ENCODE measurements at regions not wholly inside any gene's neighbourhood (a gene's known extent, or its start where the extent isn't known, plus 50 kb on each side); places are given as distances from the start of the nearest gene placed in this dataset.

DNA sequence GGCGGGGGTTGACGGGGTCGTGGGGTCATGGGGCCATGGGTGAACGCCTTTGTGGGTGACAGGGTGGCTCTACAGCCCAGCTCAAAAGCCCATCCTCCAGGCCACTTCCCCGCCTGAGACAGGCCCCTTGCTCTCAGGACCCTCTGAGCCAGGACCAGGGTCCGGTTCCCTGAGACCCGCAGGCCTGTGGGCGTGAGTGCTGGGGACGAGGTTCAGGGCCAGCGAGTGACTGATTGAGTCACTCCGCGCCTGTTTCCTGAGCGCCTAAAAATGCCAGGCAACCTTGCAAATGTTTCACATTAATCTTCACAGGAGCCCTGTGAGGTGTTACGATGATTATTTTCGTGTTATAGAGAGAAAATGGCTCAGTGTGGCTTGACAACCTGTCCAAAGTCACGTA is 97.8 kb downstream of the ZNF674 start:
- DNase-seq: no peak

DNA sequence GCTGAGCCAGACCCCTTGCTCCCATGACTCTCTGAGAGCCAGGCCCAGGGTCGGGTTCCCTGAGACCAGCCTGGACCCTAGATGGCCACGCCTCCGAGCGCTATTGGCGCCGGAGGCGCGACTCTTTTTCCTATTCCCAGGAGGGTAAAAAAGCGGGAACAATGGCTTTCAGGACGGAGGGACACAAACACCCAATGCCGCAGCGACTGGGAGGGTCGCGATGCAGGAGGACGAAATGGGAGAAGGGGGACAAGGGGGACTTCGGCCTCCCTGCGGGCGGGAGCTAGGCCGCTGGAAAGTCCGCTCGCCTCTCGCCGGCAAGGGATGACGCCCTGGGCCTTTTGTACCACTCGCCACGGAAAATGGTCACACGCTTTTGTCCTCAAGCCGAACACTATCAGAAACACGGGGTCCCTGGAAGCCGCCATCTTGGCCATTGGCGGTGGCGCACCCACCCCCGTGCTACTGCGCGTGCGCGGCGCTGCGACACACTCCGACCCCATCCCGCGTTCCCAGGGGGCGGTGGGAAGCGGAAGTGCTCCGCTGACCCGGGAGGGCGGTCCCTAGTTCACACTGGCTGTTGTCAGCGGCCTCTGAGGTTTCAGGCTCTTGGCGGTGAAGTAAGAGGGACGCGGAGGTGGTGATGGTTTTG is 98.4 kb downstream of the ZNF674 start:
- DNase-seq: peak; percentile 78

DNA sequence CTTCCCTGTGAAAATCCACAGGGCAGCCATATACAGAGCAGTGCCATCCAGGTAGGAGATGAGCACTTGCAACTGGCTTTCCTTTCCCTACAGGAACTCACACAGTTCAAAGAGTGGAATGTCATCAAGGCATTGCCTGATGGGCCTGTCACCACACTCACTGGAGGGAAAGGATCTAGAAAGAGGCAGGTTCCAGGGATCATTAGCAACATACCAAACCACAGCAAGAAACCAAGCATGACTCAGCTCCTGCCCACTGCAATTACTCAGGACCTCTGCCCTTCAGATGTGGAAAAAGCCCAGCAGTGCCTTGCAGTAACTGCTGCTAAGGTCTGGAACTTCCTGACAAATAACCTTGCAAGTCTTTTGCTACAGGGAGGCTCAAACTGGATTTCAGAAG is 101.2 kb downstream of the ZNF674 start:
- DNase-seq: no peak

DNA sequence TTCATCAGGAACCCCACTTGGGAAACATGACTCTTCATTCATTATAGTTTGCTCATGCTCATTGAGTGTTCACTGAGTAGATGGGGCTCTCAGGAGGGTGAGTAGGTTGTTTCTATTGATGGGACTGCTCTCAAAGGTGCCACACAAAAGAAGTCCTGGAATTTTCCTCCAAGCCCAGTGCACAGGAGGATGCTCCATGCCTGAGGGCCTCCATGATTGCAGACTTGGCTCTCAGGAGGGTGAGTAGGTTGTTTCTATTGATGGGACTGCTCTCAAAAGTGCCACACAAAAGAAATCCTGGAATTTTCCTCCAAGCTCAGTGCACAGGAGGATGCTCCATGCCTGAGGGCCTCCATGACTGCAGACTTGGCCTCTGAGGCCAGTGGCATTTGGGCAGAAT is 108.5 kb downstream of the ZNF674 start:
- no peak for DNase-seq

DNA sequence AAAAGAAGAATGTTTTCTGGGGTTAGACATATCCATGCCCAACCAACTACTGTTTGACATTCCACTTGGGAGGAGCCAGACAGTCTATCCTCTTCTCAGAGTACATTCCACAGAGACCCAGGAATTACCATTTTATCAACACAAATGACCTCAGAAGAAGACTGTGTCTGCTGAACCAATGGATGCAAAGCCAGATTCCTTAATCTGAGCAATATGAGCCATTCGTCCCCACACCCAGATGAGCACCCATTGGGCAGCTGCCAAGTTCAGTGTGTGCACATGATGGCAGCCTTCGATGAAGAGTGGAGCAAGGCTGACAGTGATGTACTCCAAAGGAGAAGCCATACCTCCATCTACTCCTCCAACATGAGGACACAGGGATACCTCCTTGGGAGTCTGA is 111.3 kb downstream of the ZNF674 start:
- DNase-seq: no peak

DNA sequence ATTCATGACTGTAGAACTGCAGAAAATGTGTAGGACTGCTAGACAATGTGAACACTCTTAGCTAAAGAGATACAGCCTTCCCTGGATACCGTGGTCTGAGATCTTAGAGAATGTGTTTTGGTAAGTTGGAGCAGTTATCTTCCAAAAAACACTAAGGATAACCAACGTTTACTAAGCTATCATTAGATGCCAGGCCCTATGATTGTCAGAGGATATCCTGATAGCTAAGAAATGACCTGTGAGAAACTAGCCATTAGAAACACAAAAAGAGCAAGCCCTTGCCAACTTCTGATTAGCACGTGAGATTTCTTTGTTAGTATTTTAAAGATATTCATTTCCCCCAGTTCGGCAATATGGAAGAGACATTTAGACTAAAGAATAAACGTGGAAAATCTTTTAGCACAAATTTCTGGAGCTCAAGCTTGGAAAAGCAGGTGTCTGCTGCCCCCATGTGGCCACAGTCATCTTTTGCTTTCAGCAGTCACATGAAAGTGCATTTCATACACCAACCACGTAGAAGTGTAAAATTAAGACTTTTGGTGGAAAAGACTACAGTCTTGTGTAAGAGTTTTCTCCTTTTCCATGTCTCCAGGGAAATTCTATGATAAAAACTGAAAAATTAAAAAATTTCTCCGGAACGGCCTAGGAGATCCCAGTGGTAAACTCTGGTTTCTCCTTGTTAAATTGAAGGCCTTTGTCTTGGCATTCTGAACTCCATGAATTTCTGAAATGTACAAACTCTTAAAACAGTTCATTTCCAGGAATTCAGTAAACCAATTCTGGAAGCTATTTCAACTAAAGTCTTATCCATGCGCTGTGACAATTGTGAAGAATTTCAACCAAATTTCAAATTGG is 136.4 kb downstream of the ZNF674 start:
- DNase-seq: peak; percentile 70

DNA sequence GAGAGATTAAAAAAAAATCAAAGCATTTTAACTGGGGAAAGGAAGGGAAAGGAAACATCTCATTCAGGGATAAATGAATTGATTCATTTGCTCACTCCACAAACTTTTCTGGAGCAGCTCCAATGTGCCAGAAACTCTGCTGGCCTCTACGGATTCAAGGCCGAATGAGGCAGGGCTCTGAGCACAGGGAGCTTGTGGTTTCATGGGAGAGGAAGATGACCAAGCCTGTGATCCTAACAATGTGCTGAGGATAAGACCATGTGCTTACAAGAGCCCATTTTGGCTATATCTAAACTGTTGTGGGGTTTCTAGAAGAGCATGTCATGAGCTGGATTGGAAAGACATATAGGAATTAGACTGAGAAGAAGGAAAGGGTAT is 137.5 kb downstream of the ZNF674 start:
- no peak for DNase-seq

DNA sequence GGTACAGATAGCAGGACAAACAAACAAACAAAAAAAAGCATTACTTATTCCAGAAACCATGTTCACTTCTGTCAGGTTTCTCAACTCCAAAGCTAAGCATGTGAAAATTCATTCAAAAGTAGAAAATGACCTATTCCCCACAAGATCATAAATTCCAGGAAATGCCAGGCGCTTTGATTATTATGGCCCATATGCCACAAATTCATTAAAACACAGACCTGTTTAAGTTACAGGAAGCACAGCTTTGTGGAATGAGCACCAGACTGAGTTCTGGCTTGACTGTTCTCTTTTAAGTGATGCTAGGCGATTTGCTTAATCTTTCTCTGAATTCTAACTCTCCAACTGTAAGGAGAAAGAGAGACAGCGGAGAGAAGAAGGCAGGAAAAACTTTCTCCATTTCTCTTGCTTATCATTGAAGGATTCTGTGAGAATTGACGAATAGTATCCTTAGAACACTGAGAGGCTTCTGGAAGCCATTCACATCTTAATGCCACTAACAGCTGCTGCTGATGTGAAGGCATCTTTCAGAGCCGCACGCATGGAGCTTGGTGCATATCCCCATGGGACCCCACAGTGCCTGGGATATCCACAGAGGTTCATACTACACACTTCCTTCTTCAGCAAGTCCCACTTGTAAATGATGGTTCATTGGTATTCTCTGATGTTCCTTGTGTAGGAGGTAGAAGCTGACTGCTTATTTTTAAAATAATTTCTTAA is 138.0 kb downstream of the ZNF674 start:
- DNase-seq: no peak

DNA sequence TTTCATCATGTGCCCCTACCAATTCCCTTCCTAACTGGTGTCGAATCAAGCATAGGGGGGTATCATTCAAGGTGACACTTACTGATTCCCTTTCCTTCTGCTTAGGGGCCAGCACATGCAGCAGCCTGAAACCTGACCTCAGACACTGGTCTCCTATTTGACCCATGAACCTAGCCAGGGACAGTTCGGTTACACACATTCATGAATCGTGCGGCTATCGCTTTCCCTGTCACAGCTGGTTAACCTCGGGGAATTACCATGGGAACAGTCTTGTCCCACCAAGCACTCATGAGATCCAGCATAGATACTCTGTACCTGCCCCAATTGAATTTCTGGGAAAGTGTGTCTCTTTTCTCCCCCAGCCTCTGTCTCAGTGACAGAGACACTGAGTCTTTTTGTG is 140.4 kb downstream of the ZNF674 start:
- no peak for DNase-seq

DNA sequence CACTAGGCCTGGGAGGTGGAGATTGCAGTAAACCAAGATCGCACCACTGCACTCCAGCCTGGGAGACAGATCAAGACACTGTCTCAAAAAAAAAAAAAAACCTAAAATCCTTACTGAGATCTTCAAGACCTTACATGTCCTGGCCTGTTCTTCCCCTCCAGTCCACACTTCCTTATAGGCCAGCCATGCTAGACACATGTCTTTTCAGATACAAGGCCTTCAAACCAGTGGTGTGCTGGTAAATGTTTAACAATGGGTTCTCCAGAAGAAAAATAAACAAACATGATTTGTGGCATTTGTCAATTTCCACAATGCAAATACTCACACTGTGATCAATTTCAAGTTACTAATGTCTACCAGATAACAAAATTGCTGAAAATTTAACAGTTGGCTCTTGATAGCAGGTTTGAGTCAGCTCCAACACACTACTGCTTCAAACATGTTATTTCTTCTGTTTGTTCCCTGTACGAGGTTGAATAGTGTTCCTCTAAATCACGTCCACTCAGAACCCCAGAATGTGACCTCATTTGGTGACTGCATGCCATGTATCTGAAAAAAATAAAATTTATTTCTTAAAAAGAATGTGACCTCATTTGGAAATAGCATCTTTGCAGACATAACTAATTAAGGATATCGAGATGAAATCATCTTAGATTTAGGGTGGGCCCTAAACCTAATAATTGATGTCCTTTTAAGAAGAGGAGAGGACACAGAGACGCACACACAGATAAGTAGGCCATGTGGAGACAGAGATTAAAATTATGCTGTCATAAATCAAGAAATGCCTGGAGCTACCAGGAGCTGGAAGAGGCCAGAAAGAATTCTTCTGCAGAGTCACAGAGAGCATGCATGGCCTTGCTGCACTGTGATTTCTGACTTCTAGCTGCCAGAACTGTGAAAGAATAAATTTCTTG is 144.4 kb downstream of the ZNF674 start:
- DNase-seq: no peak

DNA sequence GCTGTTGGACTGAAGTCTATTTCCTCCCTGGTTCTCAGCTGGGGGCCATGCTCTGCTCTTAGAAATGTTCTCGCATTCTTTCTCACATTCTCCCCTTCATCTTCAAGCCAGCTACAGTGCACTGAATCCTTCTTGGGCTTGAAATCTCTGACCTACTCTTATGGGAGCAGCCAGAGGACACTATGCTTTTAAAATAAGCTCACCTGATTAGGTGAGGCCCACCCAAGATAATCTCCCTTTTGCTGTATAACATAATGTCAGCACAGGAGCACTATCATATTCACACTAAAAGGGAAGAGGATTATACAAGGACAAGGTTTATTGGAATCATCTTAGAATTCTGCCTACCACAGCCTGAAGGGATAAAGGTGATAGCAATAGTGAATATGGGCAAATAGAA is 146.3 kb downstream of the ZNF674 start:
- DNase-seq: no peak

DNA sequence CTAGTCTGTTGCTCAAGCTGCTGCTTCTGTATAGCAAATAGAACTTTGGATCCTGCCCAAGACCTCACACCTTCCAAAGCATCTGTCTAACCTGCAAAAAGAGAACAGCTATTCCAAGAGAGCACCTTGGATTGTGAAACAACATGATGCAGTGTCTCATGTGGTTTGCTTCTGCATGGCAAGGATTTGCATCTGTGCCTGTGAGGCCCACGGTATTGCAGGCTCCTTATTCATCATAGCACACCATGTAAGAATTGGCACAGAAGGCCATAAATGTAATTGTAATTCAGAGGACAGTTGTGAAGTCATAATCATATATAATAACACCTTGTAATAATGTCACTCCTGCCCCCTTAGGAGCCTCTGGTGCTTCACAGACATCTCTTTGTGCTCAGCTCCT is 147.1 kb downstream of the ZNF674 start:
- DNase-seq: no peak

DNA sequence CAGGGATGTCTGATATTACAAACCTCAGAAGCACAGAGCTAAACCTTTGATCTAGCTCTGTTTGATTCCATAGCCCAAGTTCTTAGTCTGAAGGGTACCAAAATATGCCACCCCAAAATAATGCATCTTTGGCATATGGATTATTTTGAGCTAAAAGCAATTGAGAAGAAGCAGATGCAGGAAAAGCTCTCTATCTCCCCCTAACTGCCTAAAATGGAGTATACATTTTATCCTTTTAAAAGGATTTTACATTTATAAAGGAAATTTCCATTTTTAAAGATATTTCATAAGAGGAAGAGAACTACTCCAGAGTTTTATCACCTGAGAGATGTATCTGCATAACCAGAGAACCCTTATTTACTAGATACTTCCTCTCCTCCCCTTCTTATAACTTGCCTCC is 158.7 kb downstream of the ZNF674 start:
- DNase-seq: no peak

DNA sequence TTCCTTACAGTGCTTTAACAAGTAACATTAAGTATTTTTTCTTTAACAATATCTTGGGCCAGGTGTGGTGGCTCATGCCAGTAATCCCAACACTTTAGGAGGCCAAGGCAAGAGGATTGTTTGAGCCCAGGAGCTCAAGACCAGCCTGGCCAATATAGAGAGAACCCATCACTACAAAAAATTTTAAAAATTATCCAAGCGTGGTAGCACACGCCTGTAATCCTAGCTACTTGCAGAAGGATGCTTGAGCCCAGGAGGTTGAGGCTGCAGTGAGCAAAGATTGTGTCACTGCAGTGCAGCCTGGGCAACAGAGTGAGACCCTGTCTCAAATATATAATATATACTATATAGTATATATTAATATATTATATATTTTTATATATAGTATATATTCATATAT is 162.2 kb downstream of the ZNF674 start:
- no peak for DNase-seq

DNA sequence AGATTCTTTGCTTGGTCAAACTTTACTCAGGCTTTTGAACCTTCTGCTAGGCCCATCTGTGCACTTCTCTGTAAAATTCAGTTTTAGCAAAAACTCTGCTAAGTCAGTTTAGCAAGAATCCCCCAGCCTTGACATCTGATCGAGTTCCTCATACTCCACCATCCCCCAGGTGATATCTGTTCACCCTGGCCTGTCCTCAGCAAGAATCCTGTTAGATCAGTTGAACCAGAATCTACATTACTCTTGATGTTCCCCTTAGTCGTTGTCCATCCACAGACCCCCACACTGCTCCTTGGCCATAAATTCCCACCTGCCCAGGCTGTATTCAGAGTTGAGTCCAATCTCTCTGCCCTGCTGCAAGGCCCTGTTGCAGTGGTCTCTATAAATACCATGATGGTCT is 162.6 kb downstream of the ZNF674 start:
- DNase-seq: no peak

DNA sequence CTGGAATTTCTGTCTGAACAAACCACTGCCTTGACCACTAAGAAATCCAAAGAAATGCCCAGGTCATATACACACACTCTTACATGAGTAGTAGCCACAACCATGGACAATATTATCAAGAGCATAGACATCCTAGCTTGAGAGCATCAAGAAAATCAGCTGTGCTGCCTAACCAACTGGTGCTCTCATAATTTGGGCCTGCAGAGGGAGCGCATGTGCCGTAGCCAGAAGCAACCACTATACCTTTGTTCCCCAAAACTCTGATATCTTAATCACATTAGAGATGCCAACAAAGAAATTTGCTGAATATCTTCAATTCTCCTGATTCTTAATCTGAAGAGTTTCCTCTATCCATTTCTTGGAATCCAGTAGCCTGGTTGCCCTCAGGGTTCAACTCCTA is 163.6 kb downstream of the ZNF674 start:
- peak; percentile 23 for DNase-seq

DNA sequence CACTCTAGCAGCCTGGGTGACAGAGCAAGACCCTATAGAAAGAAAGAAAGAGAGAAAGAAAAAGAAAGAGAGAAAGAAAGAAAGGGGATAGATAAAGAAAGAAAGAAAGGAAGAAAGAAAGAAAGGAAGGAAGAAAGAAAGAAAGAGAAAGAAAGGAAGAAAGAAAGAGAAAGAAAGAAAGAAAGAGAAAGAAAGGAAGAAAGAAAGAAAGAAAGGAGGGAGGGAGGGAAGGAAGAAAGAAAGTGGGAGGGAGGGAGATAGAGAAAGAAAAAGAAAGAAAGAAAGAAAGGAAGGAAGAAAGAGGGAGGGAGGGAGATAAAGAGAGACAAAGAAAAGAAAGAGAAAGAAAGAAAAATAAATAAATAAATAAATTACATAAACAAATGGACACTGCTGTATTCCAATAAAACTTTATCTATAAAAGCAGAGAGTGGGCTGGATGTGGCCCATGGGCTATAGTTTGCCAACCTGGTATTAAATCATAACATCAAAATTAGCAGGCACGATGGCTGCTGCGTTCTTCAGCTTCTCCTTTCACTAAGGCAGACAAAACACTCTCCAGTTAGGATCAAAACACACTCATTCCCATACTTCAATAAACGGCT is 165.0 kb downstream of the ZNF674 start:
- DNase-seq: no peak

DNA sequence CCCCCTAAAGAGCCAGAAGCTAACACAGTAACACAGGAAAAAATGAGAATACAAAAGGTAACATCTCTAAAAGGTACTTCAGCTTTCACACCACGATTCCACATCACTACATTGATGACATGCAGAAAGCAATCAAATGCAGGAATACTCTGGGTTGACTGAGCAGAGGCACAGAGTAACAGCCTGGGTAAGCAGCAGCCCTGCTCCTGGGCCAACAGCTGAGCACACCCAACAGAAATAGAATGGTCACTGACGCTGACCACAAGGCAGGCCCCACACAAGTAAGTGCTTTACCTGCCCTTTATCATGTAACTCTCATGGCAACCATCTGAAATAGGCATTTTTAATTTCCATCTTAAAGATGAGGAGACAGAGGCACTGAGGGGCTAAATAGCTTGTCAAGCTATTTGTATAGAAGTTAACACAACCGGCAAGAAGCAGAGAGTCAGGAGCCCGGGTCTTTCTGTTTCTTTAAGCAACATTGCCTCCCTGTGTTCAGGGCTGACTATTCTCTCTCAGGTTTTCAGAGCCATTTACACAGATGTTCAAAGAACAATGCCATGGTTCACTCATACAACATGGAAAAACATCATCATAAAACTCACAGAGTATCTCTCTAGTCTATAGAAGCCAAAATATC is 168.9 kb downstream of the ZNF674 start:
- DNase-seq: peak; percentile 7

DNA sequence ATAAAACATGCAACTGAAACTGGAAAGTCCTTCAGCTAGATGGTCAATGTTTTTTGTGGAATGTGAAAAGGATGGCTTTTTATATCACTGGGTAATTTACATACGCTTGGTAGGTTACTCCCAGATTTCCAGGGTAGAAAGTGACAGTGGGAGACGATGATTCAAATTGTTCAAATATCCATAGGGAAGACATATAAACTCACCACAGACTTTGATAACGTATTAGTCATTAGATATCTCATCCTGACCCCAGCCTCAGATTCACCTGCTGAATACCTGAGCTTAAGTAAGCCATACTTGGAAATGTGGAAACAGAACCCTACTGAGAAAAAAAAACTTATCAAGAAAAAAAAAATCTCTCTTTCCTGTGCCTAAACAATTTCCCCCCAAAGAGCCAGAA is 169.4 kb downstream of the ZNF674 start:
- DNase-seq: no peak

DNA sequence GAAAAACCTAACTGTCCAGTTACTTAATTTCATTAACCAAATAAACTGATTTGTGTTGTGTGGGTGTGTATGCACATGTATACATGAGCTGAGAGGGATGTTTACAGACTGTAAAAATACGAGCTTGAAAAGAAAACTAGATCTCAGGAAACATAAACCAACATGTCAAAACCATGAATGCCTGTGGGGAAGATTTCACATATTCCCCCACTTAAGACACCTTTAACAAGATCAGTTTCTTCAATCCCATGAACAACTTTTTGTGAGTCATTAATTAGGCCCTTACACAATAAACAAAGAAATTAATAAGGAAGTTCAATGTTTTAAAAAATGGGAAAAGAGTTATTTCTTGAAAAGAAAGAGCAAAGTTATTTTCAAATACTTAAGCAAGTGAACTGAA is 170.8 kb downstream of the ZNF674 start:
- DNase-seq: no peak

DNA sequence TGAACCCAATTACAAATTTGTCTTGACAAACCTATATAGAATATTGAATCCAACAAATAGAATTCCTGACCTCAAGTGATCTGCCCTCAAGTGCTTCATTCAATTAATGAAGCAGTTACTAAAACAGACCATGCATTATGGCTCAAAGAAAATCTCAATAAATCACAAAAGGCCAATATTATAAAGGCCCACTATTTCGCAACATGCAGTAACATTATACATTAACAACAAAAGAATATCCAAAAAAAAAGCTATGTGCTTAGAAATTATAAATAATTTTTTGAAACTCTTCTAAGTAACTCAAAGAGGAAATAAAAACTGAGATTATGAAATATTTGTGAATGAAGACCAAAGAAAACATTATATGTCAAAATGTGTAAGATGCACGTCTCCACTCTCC is 177.7 kb downstream of the ZNF674 start:
- no peak for DNase-seq
